ENCODE measurements at regions not wholly inside any gene's neighbourhood (a gene's known extent, or its start where the extent isn't known, plus 50 kb on each side); places are given as distances from the start of the nearest gene placed in this dataset.

DNA sequence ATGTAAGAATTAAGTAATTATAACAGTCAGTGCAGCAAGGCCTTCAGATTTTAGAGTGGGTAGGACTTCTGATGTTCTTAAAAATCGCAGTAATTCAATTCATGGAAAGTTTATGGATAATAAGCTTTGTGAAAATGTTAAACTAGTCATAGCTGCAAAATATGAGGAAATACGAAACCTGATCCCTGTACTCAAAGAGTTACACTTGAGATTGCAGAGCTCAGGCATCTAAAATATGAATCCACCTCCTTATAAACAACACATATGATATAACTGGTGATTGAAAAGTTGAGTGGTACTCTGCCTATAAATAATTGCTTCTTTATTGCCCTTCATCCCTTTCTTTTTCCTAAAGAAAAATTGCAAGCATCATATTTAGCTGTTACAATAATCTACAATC lies 473.3 kb downstream of the OTOL1 start:
- TF ChIP-seq, protein P1, sequence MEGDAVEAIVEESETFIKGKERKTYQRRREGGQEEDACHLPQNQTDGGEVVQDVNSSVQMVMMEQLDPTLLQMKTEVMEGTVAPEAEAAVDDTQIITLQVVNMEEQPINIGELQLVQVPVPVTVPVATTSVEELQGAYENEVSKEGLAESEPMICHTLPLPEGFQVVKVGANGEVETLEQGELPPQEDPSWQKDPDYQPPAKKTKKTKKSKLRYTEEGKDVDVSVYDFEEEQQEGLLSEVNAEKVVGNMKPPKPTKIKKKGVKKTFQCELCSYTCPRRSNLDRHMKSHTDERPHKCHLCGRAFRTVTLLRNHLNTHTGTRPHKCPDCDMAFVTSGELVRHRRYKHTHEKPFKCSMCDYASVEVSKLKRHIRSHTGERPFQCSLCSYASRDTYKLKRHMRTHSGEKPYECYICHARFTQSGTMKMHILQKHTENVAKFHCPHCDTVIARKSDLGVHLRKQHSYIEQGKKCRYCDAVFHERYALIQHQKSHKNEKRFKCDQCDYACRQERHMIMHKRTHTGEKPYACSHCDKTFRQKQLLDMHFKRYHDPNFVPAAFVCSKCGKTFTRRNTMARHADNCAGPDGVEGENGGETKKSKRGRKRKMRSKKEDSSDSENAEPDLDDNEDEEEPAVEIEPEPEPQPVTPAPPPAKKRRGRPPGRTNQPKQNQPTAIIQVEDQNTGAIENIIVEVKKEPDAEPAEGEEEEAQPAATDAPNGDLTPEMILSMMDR (IDR thresholded peaks at IDR 0.05; ENCODE audit: insufficient read depth, low read depth, low read length) = no peak
- TF ChIP-seq EZH2 (IDR thresholded peaks at IDR 0.05; ENCODE audit: insufficient read depth, low read length) = no peak
